ENCODE measurements at regions not wholly inside any gene's neighbourhood (a gene's known extent, or its start where the extent isn't known, plus 50 kb on each side); places are given as distances from the start of the nearest gene placed in this dataset.
"Not testable (repeated sequence)": the region's sequence is repeated elsewhere in the genome, so short reads cannot be mapped to it uniquely, and the experiment has no call there.

- CTCF ChIA-PET, result interaction anchor here (0.7 to 1.6 kb wide), 2 partner anchors 12 to 1449 kb away, joined by 3 to 6 read pairs; no protein-coding TSS in a partner anchor
- H3K36me3 Mint-ChIP-seq (ENCODE audit: low read depth), result no peaks in the 10 kb centered on the region
These were observed 513.3 kb upstream of the CCDC196 start for GRCh38 chr14:65972891-65973290.

GRCh38 chr14:65975865-65976264 is 510.3 kb upstream of the CCDC196 start:
- DNase-seq (no peak), ATAC-seq (no peak)
- ChIA-PET POLR2A (no interaction called here), CTCF (no interaction called here)
- H3K4me3 Mint-ChIP-seq, result no peak overlapping the region
- peaks cover 14% of the 10 kb centered on the region for H3K9me3 Mint-ChIP-seq (ENCODE audit: low read depth)
- no peaks in the 10 kb centered on the region for H3K4me1 Mint-ChIP-seq
- peaks cover 2% of the 10 kb centered on the region for H3K36me3 Mint-ChIP-seq (ENCODE audit: low read depth)
- intact Hi-C loops (cut with DNase I, micrococcal nuclease), result no loop called here
- H3K27ac Mint-ChIP-seq, result no peak overlapping the region
- no peaks in the 10 kb centered on the region for H3K27me3 Mint-ChIP-seq

More at GRCh38 chr14:65972891-65973290, 513.3 kb upstream of the CCDC196 start:
- POLR2A ChIA-PET, result no interaction called here
- DNase-seq, result no peak
- no peaks in the 10 kb centered on the region for H3K4me1 Mint-ChIP-seq
- no peak overlapping the region for H3K27ac Mint-ChIP-seq
- no peaks in the 10 kb centered on the region for H3K9me3 Mint-ChIP-seq (ENCODE audit: low read depth)
- no peak overlapping the region for H3K4me3 Mint-ChIP-seq
- H3K27me3 Mint-ChIP-seq, result no peaks in the 10 kb centered on the region
- intact Hi-C loops (cut with DNase I, micrococcal nuclease), result no loop called here
- no peak for ATAC-seq

DNA sequence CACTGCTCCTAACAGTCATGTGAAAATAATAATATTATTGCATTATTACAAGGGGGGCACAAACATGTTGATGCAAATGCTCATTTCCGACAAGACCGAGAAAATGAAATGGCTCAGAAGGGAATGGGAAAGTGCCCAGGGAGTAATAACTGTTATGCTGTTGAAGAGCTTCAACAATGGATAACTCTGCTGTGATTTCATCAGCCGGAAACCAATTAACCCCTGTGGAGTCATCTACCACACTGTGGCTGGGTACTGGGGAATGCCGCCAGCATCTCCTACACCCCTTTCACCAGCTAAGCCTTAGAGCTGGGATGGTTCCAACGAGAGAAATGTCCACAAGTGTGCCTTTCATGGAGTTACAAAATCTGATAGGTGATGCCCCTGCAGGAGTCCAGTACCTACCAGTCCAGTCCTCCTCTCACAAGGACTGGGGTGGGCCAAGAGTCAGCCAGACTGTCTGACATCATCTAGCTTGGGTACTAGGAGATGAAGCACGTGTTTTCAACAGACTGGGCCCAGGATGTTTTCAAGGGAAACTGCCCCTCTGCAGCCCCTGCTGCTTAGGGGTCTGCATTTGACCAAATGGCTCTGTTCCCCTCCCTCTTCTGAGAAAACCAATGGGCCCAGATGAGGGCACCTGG is 509.3 kb upstream of the CCDC196 start:
- H3K4me1 Mint-ChIP-seq, result no peaks in the 10 kb centered on the region
- ChIA-PET POLR2A (no interaction called here), CTCF (no interaction called here)
- no peak for DNase-seq
- H3K27ac Mint-ChIP-seq, result no peak overlapping the region
- peaks cover 14% of the 10 kb centered on the region for H3K9me3 Mint-ChIP-seq (ENCODE audit: low read depth)
- no peak overlapping the region for H3K4me3 Mint-ChIP-seq
- no peak for ATAC-seq
- H3K27me3 Mint-ChIP-seq, result no peaks in the 10 kb centered on the region
- peaks cover 2% of the 10 kb centered on the region for H3K36me3 Mint-ChIP-seq (ENCODE audit: low read depth)
- intact Hi-C loops (cut with DNase I, micrococcal nuclease), result no loop called here

GRCh38 chr14:65981192-65981843 is 504.9 kb upstream of the CCDC196 start:
- peaks cover 2% of the 10 kb centered on the region for H3K36me3 Mint-ChIP-seq (ENCODE audit: low read depth)
- intact Hi-C loops (cut with DNase I, micrococcal nuclease), result no loop called here
- H3K4me3 Mint-ChIP-seq, result no peak overlapping the region
- no peak overlapping the region for H3K27ac Mint-ChIP-seq
- CTCF ChIA-PET, result interaction anchor here (0.6 kb wide), 1 partner anchor 145 kb away, joined by 3 read pairs; no protein-coding TSS in a partner anchor
- DNase-seq (no peak), ATAC-seq (no peak)
- H3K27me3 Mint-ChIP-seq, result no peaks in the 10 kb centered on the region
- POLR2A ChIA-PET, result interaction anchor here (0.5 kb wide), 1 partner anchor 833 kb away, joined by 4 read pairs; no protein-coding TSS in a partner anchor
- H3K4me1 Mint-ChIP-seq, result peaks cover 2% of the 10 kb centered on the region
- H3K9me3 Mint-ChIP-seq (ENCODE audit: low read depth), result peaks cover 14% of the 10 kb centered on the region

DNA sequence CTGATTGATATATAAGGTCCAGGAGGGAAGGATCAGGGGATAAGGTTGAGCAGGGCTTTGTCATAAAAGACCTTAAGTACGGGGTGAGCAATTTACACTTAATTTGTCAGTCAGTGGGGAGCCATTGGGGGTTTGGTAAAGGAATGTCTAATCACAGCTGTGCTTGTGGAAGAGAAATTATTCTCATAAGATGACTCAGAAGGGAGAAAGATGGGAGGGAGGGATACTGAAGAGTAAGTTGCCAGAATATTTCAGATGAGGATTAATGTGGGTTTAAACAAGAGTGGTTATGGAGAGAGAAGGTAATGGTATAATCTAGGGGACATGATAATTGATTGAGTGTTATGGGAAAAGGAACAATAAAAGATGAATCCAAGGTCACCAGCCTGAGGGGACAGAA is 500.1 kb upstream of the CCDC196 start:
- CTCF ChIA-PET, result no interaction called here
- Mint-ChIP-seq H3K27me3 (no peaks in the 10 kb centered on the region), H3K36me3 (ENCODE audit: low read depth) (no peaks in the 10 kb centered on the region), H3K4me3 (no peak overlapping the region), H3K27ac (no peak overlapping the region), H3K4me1 (peaks cover 5% of the 10 kb centered on the region), H3K9me3 (ENCODE audit: low read depth) (no peaks in the 10 kb centered on the region)
- POLR2A ChIA-PET, result no interaction called here
- DNase-seq (no peak), ATAC-seq (no peak)
- intact Hi-C loops (cut with DNase I, micrococcal nuclease), result no loop called here

- no peak overlapping the region for H3K4me3 Mint-ChIP-seq
- H3K27ac Mint-ChIP-seq, result no peak overlapping the region
- no peaks in the 10 kb centered on the region for H3K27me3 Mint-ChIP-seq
- no peaks in the 10 kb centered on the region for H3K36me3 Mint-ChIP-seq (ENCODE audit: low read depth)
- DNase-seq, result no peak
- ATAC-seq, result no peak
- peaks cover 4% of the 10 kb centered on the region for H3K9me3 Mint-ChIP-seq (ENCODE audit: low read depth)
- CTCF ChIA-PET, result interaction anchor here (0.8 to 1.0 kb wide), 2 partner anchors 13 to 1019 kb away, joined by 4 read pairs; no protein-coding TSS in a partner anchor
- intact Hi-C loops (cut with DNase I, micrococcal nuclease), result no loop called here
- H3K4me1 Mint-ChIP-seq, result peaks cover 36% of the 10 kb centered on the region
- POLR2A ChIA-PET, result no interaction called here
These were observed 496.2 kb upstream of the CCDC196 start for GRCh38 chr14:65989981-65990380.

- no peaks in the 10 kb centered on the region for H3K27me3 Mint-ChIP-seq
- POLR2A ChIA-PET, result no interaction called here
- peaks cover 35% of the 10 kb centered on the region for H3K4me1 Mint-ChIP-seq
- peaks cover 4% of the 10 kb centered on the region for H3K9me3 Mint-ChIP-seq (ENCODE audit: low read depth)
- DNase-seq, result no peak
- ATAC-seq, result no peak
- no peak overlapping the region for H3K27ac Mint-ChIP-seq
- CTCF ChIA-PET, result interaction anchor here (0.5 to 1.6 kb wide), 4 partner anchors 12 to 230 kb away, joined by 3 to 6 read pairs (median 4); no protein-coding TSS in a partner anchor
- no peaks in the 10 kb centered on the region for H3K36me3 Mint-ChIP-seq (ENCODE audit: low read depth)
- H3K4me3 Mint-ChIP-seq, result no peak overlapping the region
- intact Hi-C loops (cut with DNase I, micrococcal nuclease), result no loop called here
These were observed 495.1 kb upstream of the CCDC196 start for GRCh38 chr14:65991104-65991503.

- H3K36me3 Mint-ChIP-seq (ENCODE audit: low read depth); H3K4me3 Mint-ChIP-seq; H3K27me3 Mint-ChIP-seq; H3K9me3 Mint-ChIP-seq (ENCODE audit: low read depth); POLR2A ChIA-PET; DNase-seq; H3K27ac Mint-ChIP-seq; intact Hi-C loops (cut with DNase I, micrococcal nuclease): not testable (repeated sequence)
- H3K4me1 Mint-ChIP-seq, result peaks cover 31% of the 10 kb centered on the region
- CTCF ChIA-PET, result interaction anchor here (1.5 to 1.6 kb wide), 2 partner anchors 31 to 167 kb away, joined by 3 to 6 read pairs; no protein-coding TSS in a partner anchor
- ATAC-seq, result peak; percentile 16
These were observed 494.2 kb upstream of the CCDC196 start for GRCh38 chr14:65991935-65992334.

- ATAC-seq, result no peak
- intact Hi-C loops (cut with DNase I, micrococcal nuclease), result no loop called here
- Mint-ChIP-seq H3K27ac (peak overlapping the region; percentile 40), H3K27me3 (no peaks in the 10 kb centered on the region), H3K4me3 (no peak overlapping the region), H3K4me1 (peaks cover 31% of the 10 kb centered on the region), H3K36me3 (ENCODE audit: low read depth) (no peaks in the 10 kb centered on the region), H3K9me3 (ENCODE audit: low read depth) (peaks cover 4% of the 10 kb centered on the region)
- ChIA-PET POLR2A (interaction anchor here (0.8 kb wide), 1 partner anchor 17 kb away, joined by 3 read pairs; no protein-coding TSS in a partner anchor), CTCF (interaction anchor here (0.5 to 0.7 kb wide), 2 partner anchors 32 to 619 kb away, joined by 3 read pairs; no protein-coding TSS in a partner anchor)
- no peak for DNase-seq
These were observed 493.1 kb upstream of the CCDC196 start for GRCh38 chr14:65993103-65993502.

GRCh38 chr14:65993996-65994395 is 492.2 kb upstream of the CCDC196 start:
- no peak for DNase-seq
- POLR2A ChIA-PET, result no interaction called here

DNA sequence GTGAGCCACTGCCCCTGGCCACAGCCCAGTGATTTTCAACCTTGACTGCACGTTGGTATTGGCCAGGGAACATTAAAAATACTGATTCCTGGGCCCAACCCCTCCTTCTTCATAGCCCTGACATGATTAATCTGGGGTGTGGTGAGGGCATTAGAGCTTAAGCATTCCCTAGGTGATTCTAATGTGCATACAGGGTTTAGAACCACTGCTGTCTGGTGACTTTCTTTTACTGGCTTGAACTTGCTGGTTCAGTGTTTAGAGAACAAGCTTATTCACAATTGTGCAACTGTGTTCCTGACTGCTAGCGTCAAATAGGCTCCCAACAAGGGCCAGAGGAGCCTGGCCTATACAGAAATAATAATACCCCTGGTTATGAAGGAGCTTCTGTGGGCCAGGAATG is 488.8 kb upstream of the CCDC196 start:
- H3K27me3 Mint-ChIP-seq, result no peaks in the 10 kb centered on the region

More at GRCh38 chr14:65993996-65994395, 492.2 kb upstream of the CCDC196 start:
- intact Hi-C loops (cut with DNase I, micrococcal nuclease), result no loop called here
- no peak overlapping the region for H3K27ac Mint-ChIP-seq
- ATAC-seq, result no peak
- no peaks in the 10 kb centered on the region for H3K36me3 Mint-ChIP-seq (ENCODE audit: low read depth)
- no peaks in the 10 kb centered on the region for H3K27me3 Mint-ChIP-seq
- CTCF ChIA-PET, result no interaction called here
- no peak overlapping the region for H3K4me3 Mint-ChIP-seq
- H3K9me3 Mint-ChIP-seq (ENCODE audit: low read depth), result peaks cover 4% of the 10 kb centered on the region
- H3K4me1 Mint-ChIP-seq, result peaks cover 31% of the 10 kb centered on the region

DNA sequence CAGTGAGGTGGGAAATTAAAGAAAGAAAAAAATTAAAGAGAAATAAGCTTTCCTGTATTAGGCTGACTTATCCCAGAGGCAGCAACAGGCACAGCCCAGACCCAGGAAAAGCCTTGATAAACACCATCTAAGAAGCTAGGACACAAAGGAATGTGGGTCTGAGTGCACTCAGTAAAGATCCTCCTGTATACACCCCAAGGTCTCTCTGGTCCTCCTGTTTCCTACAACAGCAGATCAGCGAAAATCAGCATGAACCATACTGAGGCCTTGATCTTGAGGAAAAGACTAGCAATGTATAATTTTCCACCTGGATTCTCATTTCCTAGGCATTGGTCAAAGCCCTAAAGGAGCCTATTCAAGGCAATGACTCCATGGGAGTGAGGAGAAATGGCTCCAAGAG is 486.3 kb upstream of the CCDC196 start:
- ChIA-PET CTCF (no interaction called here), POLR2A (no interaction called here)
- Mint-ChIP-seq H3K27me3 (peaks cover 2% of the 10 kb centered on the region), H3K27ac (no peak overlapping the region), H3K4me1 (no peaks in the 10 kb centered on the region), H3K4me3 (no peak overlapping the region), H3K36me3 (ENCODE audit: low read depth) (no peaks in the 10 kb centered on the region), H3K9me3 (ENCODE audit: low read depth) (peaks cover 7% of the 10 kb centered on the region)
- DNase-seq (no peak), ATAC-seq (no peak)
- intact Hi-C loops (cut with DNase I, micrococcal nuclease), result no loop called here

More for the DNA sequence above, 488.8 kb upstream of the CCDC196 start:
- CTCF ChIA-PET, result interaction anchor here (0.5 kb wide), 1 partner anchor 23 kb away, joined by 3 read pairs; no protein-coding TSS in a partner anchor
- intact Hi-C loops (cut with DNase I, micrococcal nuclease), result no loop called here
- H3K4me1 Mint-ChIP-seq, result peaks cover 19% of the 10 kb centered on the region
- no peak overlapping the region for H3K27ac Mint-ChIP-seq
- H3K4me3 Mint-ChIP-seq, result no peak overlapping the region
- H3K9me3 Mint-ChIP-seq (ENCODE audit: low read depth), result peaks cover 8% of the 10 kb centered on the region
- no peaks in the 10 kb centered on the region for H3K36me3 Mint-ChIP-seq (ENCODE audit: low read depth)
- ATAC-seq (no peak), DNase-seq (no peak)
- POLR2A ChIA-PET, result no interaction called here
